Natural killer cell (primary cell): ENCODE measurements at regions not wholly inside any gene's neighbourhood (a gene's known extent, or its start where the extent isn't known, plus 50 kb on each side); places are given as distances from the start of the nearest gene placed in this dataset.

ENCODE experiments used
- ATAC-seq, 3 donors: fragments of 150-1000 bp in 2 of 3; fragments of 200-7000 bp in 1 of 3; cut with Tn5 transposase; 1 replicate in 1 of 3; 2 replicates in 2 of 3; pipeline ENCODE4 v1.10.0; 2021; ENCODE audit warnings: mild to moderate bottlenecking in 2 of 3, moderate library complexity in 2 of 3
- DNase-seq, 2 donors: peaks; one replicate each; pipeline versions ENCODE4 v3.0.0 to v3.0.0-alpha.2; 2013 to 2021; ENCODE audit warnings: mixed read lengths in 1 of 2
- H3K27ac ChIP-seq: one replicate; pipeline ENCODE4 v1.5.1; 2013; ENCODE audit warnings: mild to moderate bottlenecking, low read length
- H3K27me3 ChIP-seq: one replicate; pipeline ENCODE4 v1.6.1; 2013; ENCODE audit warnings: low read length; ENCODE audit not compliant: control insufficient read depth, insufficient read depth
- H3K36me3 ChIP-seq: one replicate; pipeline ENCODE4 v1.6.1; 2013; ENCODE audit warnings: low read length; ENCODE audit not compliant: control insufficient read depth, insufficient read depth
- H3K4me1 ChIP-seq: one replicate; pipeline ENCODE4 v1.6.1; 2013; ENCODE audit warnings: low read length; ENCODE audit not compliant: control insufficient read depth, insufficient read depth
- H3K4me3 ChIP-seq: one replicate; pipeline ENCODE4 v1.5.1; 2013; ENCODE audit warnings: low read length
- H3K9me3 ChIP-seq: one replicate; pipeline ENCODE4 v1.6.1; 2013; ENCODE audit warnings: low read length; ENCODE audit not compliant: control insufficient read depth, insufficient read depth
- H3K27ac Mint-ChIP-seq, 2 donors: one replicate each; pipeline ENCODE4 v1.8.0; 2022; ENCODE audit warnings: mild to moderate bottlenecking in 2 of 2, mixed read lengths in 2 of 2, moderate library complexity in 1 of 2
- H3K27me3 Mint-ChIP-seq, 2 donors: one replicate each; pipeline ENCODE4 v1.8.0; 2022; ENCODE audit warnings: low read depth in 2 of 2, mixed read lengths in 2 of 2
- H3K36me3 Mint-ChIP-seq: one replicate; pipeline ENCODE4 v1.8.0; 2022; ENCODE audit warnings: mixed read lengths
- H3K4me1 Mint-ChIP-seq, 2 donors: one replicate each; pipeline ENCODE4 v1.8.0; 2022; ENCODE audit warnings: mixed read lengths in 2 of 2
- H3K4me3 Mint-ChIP-seq: one replicate; pipeline ENCODE4 v1.8.0; 2022; ENCODE audit warnings: mild to moderate bottlenecking, moderate library complexity, mixed read lengths
- H3K9me3 Mint-ChIP-seq, 2 donors: one replicate each; pipeline ENCODE4 v1.8.0; 2022; ENCODE audit warnings: mixed read lengths in 2 of 2
- CTCF ChIP-seq: fragments of 200-600 bp; IDR thresholded peaks from one replicate; pipeline ENCODE4 v1.8.0; 2022; ENCODE audit warnings: antibody characterized with exemption
- WGBS: methylation state at CpG from one replicate; pipeline ENCODE4 v1.1.7; 2013; ENCODE audit warnings: missing lambda C conversion rate; ENCODE audit not compliant: insufficient coverage; 5-methylcytosine and 5-hydroxymethylcytosine counted together
- intact Hi-C: fragments of 100-400 bp; cut with micrococcal nuclease; formaldehyde crosslinking; loops from one replicate; pipeline ENCODE4 v1.14.2; 2022

- peaks cover 2 to 3% of the 10 kb centered on the region in 2 donors for H3K9me3 Mint-ChIP-seq
- peaks cover 0 to 11% of the 10 kb centered on the region in 2 donors for H3K4me1 Mint-ChIP-seq
- no peak overlapping the region for H3K27ac Mint-ChIP-seq
- Histone ChIP-seq H3K4me3 (no peak overlapping the region), H3K4me1 (no peaks in the 10 kb centered on the region), H3K9me3 (no peaks in the 10 kb centered on the region), H3K27ac (no peak overlapping the region), H3K36me3 (no peaks in the 10 kb centered on the region), H3K27me3 (no peaks in the 10 kb centered on the region)
- DNase-seq (no peak), ATAC-seq (no peak)
- intact Hi-C loops, result no loop called here
- no peak for TF ChIP-seq CTCF
- no peaks in the 10 kb centered on the region for H3K36me3 Mint-ChIP-seq
- WGBS, result 72% methylated on average over 1 of the region's 2 CpGs
- no peak overlapping the region for H3K4me3 Mint-ChIP-seq
- peaks cover 3% of the 10 kb centered on the region in 2 donors for H3K27me3 Mint-ChIP-seq
These were observed 96.2 kb downstream of the MAIP1 start for GRCh38 chr2:200051611-200051945.

GRCh38 chr2:200052627-200053026, 97.2 kb downstream of the MAIP1 start:
- Histone ChIP-seq H3K4me1 (no peaks in the 10 kb centered on the region), H3K36me3 (no peaks in the 10 kb centered on the region), H3K4me3 (no peak overlapping the region), H3K9me3 (no peaks in the 10 kb centered on the region), H3K27me3 (no peaks in the 10 kb centered on the region), H3K27ac (no peak overlapping the region)
- Mint-ChIP-seq H3K27me3 (peaks cover under 1 to 5% of the 10 kb centered on the region in 2 donors), H3K27ac (no peak overlapping the region), H3K9me3 (peaks cover 0 to 3% of the 10 kb centered on the region in 2 donors), H3K36me3 (peaks cover 6% of the 10 kb centered on the region), H3K4me3 (no peak overlapping the region), H3K4me1 (peaks cover 0 to 11% of the 10 kb centered on the region in 2 donors)
- intact Hi-C loops, result no loop called here
- DNase-seq, result no peak
- 74% methylated on average over 2 of the region's 3 CpGs for WGBS
- TF ChIP-seq CTCF, result no peak
- no peak for ATAC-seq

- Histone ChIP-seq H3K36me3 (no peaks in the 10 kb centered on the region), H3K27ac (no peak overlapping the region), H3K9me3 (no peaks in the 10 kb centered on the region), H3K4me3 (no peak overlapping the region), H3K4me1 (no peaks in the 10 kb centered on the region), H3K27me3 (no peaks in the 10 kb centered on the region)
- Mint-ChIP-seq H3K36me3 (peaks cover 9% of the 10 kb centered on the region), H3K9me3 (peaks cover 0 to 4% of the 10 kb centered on the region in 2 donors), H3K27ac (no peak overlapping the region), H3K4me3 (no peak overlapping the region), H3K4me1 (peaks cover 0 to 11% of the 10 kb centered on the region in 2 donors), H3K27me3 (peaks cover 3 to 21% of the 10 kb centered on the region in 2 donors)
- DNase-seq (no peak), ATAC-seq (no peak)
- intact Hi-C loops, result no loop called here
- TF ChIP-seq CTCF, result no peak
- WGBS, result 89% methylated on average over 15 of the region's 15 CpGs
These were observed 99.5 kb downstream of the MAIP1 start for GRCh38 chr2:200054681-200055468.

- peak in 1 of 3 donors; percentile 38 for ATAC-seq
These were observed 100.7 kb downstream of the MAIP1 start for GRCh38 chr2:200056105-200056504.

More at GRCh38 chr2:200056105-200056504, 100.7 kb downstream of the MAIP1 start:
- Mint-ChIP-seq H3K4me1 (peaks cover 0 to 11% of the 10 kb centered on the region in 2 donors), H3K27ac (no peak overlapping the region), H3K4me3 (no peak overlapping the region), H3K36me3 (peaks cover 9% of the 10 kb centered on the region), H3K27me3 (peaks cover 3 to 21% of the 10 kb centered on the region in 2 donors), H3K9me3 (peaks cover 0 to 4% of the 10 kb centered on the region in 2 donors)
- no peak for DNase-seq
- Histone ChIP-seq H3K27ac (no peak overlapping the region), H3K36me3 (no peaks in the 10 kb centered on the region), H3K4me3 (no peak overlapping the region), H3K27me3 (no peaks in the 10 kb centered on the region), H3K4me1 (no peaks in the 10 kb centered on the region), H3K9me3 (no peaks in the 10 kb centered on the region)
- no peak for TF ChIP-seq CTCF
- intact Hi-C loops, result no loop called here
- WGBS, result 42% methylated on average over 3 of the region's 3 CpGs
